ENCODE measurements at regions not wholly inside any gene's neighbourhood (a gene's known extent, or its start where the extent isn't known, plus 50 kb on each side); places are given as distances from the start of the nearest gene placed in this dataset.

GRCh38 chrX:13250826-13251580 lies 68.8 kb downstream of the ATXN3L start:
- intact Hi-C loops (cut with micrococcal nuclease) = loop anchor here (5.0 to 10.0 kb wide), 3 partner anchors 36 to 276 kb away; partner anchors contain the start of gene TMSB4X

GRCh38 chrX:13248867-13249486 lies 70.9 kb downstream of the ATXN3L start:
- Histone ChIP-seq H2AFZ (ENCODE audit: insufficient read depth, low read depth, low read length, poor library complexity, severe bottlenecking) (no peak overlapping the region), H3K27me3 (replicated peaks in 1 of 4; ENCODE audit: control extremely low read depth in 1 of 4, control insufficient read depth in 3 of 4, insufficient read depth in 4 of 4, low read length in 3 of 4) (no peaks in the 10 kb centered on the region), H4K20me1 (ENCODE audit: control insufficient read depth, insufficient read depth, low read length, poor library complexity, severe bottlenecking) (no peaks in the 10 kb centered on the region), H3K27ac (ENCODE audit: low read length in 2 of 2) (no peak overlapping the region), H3K9ac (ENCODE audit: low read length) (no peak overlapping the region), H3K4me2 (replicated peaks; ENCODE audit: low read depth, low read length, poor library complexity, severe bottlenecking) (no peak overlapping the region), H3K79me2 (ENCODE audit: control insufficient read depth, insufficient read depth, low read length) (no peaks in the 10 kb centered on the region), H3K9me3 (ENCODE audit: control extremely low read depth in 1 of 3, control insufficient read depth in 2 of 3, insufficient read depth in 1 of 3, low read length in 2 of 3) (no peaks in the 10 kb centered on the region), H3K36me3 (replicated peaks in 1 of 2; ENCODE audit: control extremely low read depth in 1 of 2, control insufficient read depth in 1 of 2, extremely low read depth in 1 of 2, insufficient read depth in 2 of 2, low read length in 1 of 2) (no peaks in the 10 kb centered on the region), H3K4me3 (ENCODE audit: control extremely low read depth in 1 of 5, extremely low read depth in 1 of 5, insufficient read depth in 1 of 5, low read depth in 2 of 5, low read length in 4 of 5) (no peak overlapping the region), H3K4me1 (ENCODE audit: control insufficient read depth in 2 of 2, insufficient read depth in 2 of 2, low read length in 2 of 2) (peaks cover 18 to 26% of the 10 kb centered on the region in 2 donors)
- ChIA-PET CTCF (no interaction called here), POLR2A (no interaction called here)
- ATAC-seq (ENCODE audit: low read depth) (no peak), DNase-seq (no peak)
- peaks cover 26% of the 10 kb centered on the region for H3K4me1 Mint-ChIP-seq
- no peaks in the 10 kb centered on the region for H3K27me3 Mint-ChIP-seq
- no peak overlapping the region for H3K4me3 Mint-ChIP-seq
- intact Hi-C loops (cut with micrococcal nuclease) = no loop called here
- no peaks in the 10 kb centered on the region for H3K9me3 Mint-ChIP-seq (ENCODE audit: insufficient read depth)
- no peak overlapping the region for H3K27ac Mint-ChIP-seq
- 55% methylated on average over 4 of the region's 9 CpGs for WGBS (ENCODE audit: insufficient coverage)
- TF ChIP-seq EZH2 (IDR thresholded peaks at IDR 0.05; ENCODE audit: borderline replicate concordance, insufficient read depth, low read depth, low read length, poor library complexity, severe bottlenecking) = no peak
- TF ChIP-seq, protein P1, sequence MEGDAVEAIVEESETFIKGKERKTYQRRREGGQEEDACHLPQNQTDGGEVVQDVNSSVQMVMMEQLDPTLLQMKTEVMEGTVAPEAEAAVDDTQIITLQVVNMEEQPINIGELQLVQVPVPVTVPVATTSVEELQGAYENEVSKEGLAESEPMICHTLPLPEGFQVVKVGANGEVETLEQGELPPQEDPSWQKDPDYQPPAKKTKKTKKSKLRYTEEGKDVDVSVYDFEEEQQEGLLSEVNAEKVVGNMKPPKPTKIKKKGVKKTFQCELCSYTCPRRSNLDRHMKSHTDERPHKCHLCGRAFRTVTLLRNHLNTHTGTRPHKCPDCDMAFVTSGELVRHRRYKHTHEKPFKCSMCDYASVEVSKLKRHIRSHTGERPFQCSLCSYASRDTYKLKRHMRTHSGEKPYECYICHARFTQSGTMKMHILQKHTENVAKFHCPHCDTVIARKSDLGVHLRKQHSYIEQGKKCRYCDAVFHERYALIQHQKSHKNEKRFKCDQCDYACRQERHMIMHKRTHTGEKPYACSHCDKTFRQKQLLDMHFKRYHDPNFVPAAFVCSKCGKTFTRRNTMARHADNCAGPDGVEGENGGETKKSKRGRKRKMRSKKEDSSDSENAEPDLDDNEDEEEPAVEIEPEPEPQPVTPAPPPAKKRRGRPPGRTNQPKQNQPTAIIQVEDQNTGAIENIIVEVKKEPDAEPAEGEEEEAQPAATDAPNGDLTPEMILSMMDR (IDR thresholded peaks at IDR 0.05) = no peak

More at GRCh38 chrX:13250826-13251580, 68.8 kb downstream of the ATXN3L start:
- Mint-ChIP-seq H3K27ac (no peak overlapping the region), H3K4me3 (no peak overlapping the region), H3K4me1 (peaks cover 44% of the 10 kb centered on the region), H3K27me3 (no peaks in the 10 kb centered on the region), H3K9me3 (ENCODE audit: insufficient read depth) (no peaks in the 10 kb centered on the region)
- 52% methylated on average over 4 of the region's 7 CpGs for WGBS (ENCODE audit: insufficient coverage)
- TF ChIP-seq, protein P1 (IDR thresholded peaks at IDR 0.05) = no peak
- TF ChIP-seq EZH2 (IDR thresholded peaks at IDR 0.05; ENCODE audit: borderline replicate concordance, insufficient read depth, low read depth, low read length, poor library complexity, severe bottlenecking) = no peak
- ATAC-seq (ENCODE audit: low read depth) (no peak), DNase-seq (no peak)
- Histone ChIP-seq H3K9ac (ENCODE audit: low read length) (no peak overlapping the region), H3K27ac (ENCODE audit: low read length in 2 of 2) (no peak overlapping the region), H2AFZ (ENCODE audit: insufficient read depth, low read depth, low read length, poor library complexity, severe bottlenecking) (no peak overlapping the region), H3K4me1 (ENCODE audit: control insufficient read depth in 2 of 2, insufficient read depth in 2 of 2, low read length in 2 of 2) (peaks cover 33 to 39% of the 10 kb centered on the region in 2 donors), H3K4me2 (replicated peaks; ENCODE audit: low read depth, low read length, poor library complexity, severe bottlenecking) (no peak overlapping the region), H4K20me1 (ENCODE audit: control insufficient read depth, insufficient read depth, low read length, poor library complexity, severe bottlenecking) (no peaks in the 10 kb centered on the region), H3K79me2 (ENCODE audit: control insufficient read depth, insufficient read depth, low read length) (no peaks in the 10 kb centered on the region), H3K36me3 (replicated peaks in 1 of 2; ENCODE audit: control extremely low read depth in 1 of 2, control insufficient read depth in 1 of 2, extremely low read depth in 1 of 2, insufficient read depth in 2 of 2, low read length in 1 of 2) (no peaks in the 10 kb centered on the region), H3K27me3 (replicated peaks in 1 of 4; ENCODE audit: control extremely low read depth in 1 of 4, control insufficient read depth in 3 of 4, insufficient read depth in 4 of 4, low read length in 3 of 4) (no peaks in the 10 kb centered on the region), H3K9me3 (ENCODE audit: control extremely low read depth in 1 of 3, control insufficient read depth in 2 of 3, insufficient read depth in 1 of 3, low read length in 2 of 3) (no peaks in the 10 kb centered on the region), H3K4me3 (ENCODE audit: control extremely low read depth in 1 of 5, extremely low read depth in 1 of 5, insufficient read depth in 1 of 5, low read depth in 2 of 5, low read length in 4 of 5) (no peak overlapping the region)
- POLR2A ChIA-PET = no interaction called here
- CTCF ChIA-PET = interaction anchor here (1.0 kb wide), 1 partner anchor 237 kb away, joined by 3 read pairs; no protein-coding TSS in a partner anchor

Data from B cell (primary cell).